Neural progenitor cell (in vitro differentiated cells): ENCODE measurements at regions not wholly inside any gene's neighbourhood (a gene's known extent, or its start where the extent isn't known, plus 50 kb on each side); places are given as distances from the start of the nearest gene placed in this dataset.

ENCODE experiments used
- EZH2 ChIP-seq: fragments of 200-600 bp; sonication (generic); IDR thresholded peaks from 2 replicates; pipeline ENCODE4 v1.6.1; 2017; ENCODE audit warnings: antibody characterized with exemption, mild to moderate bottlenecking, moderate library complexity
- EZH2phosphoT487 ChIP-seq: fragments of 200-600 bp; sonication (generic); IDR thresholded peaks from 2 replicates; pipeline ENCODE4 v1.6.1; 2017; ENCODE audit warnings: antibody characterized with exemption
- TF ChIP-seq, protein P1 (sequence below): fragments of 200-600 bp; sonication (generic); IDR thresholded peaks from 2 replicates; pipeline ENCODE4 v1.5.1; 2017; ENCODE audit warnings: antibody characterized with exemption, mild to moderate bottlenecking

DNA sequence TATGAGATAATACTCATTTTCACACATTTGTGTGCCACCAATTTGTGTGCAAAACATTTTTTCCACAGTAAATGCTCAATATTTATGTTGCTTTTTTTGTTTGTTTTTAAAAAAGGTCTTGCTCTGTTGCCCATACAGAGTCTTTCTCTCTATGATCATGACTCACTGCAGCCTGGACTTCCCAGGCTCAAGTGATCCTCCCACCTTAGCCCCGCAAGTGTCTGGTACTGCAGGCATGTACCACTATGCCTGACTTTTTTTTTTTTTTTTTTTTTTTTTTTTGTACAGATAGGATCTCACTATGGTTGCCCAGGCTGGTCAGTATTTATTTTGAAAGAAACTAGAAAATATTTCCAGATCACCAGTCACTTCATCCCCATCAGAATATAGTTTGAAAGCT is 297.8 kb upstream of the GYPC start:
- TF ChIP-seq, protein P1, sequence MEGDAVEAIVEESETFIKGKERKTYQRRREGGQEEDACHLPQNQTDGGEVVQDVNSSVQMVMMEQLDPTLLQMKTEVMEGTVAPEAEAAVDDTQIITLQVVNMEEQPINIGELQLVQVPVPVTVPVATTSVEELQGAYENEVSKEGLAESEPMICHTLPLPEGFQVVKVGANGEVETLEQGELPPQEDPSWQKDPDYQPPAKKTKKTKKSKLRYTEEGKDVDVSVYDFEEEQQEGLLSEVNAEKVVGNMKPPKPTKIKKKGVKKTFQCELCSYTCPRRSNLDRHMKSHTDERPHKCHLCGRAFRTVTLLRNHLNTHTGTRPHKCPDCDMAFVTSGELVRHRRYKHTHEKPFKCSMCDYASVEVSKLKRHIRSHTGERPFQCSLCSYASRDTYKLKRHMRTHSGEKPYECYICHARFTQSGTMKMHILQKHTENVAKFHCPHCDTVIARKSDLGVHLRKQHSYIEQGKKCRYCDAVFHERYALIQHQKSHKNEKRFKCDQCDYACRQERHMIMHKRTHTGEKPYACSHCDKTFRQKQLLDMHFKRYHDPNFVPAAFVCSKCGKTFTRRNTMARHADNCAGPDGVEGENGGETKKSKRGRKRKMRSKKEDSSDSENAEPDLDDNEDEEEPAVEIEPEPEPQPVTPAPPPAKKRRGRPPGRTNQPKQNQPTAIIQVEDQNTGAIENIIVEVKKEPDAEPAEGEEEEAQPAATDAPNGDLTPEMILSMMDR = no peak
- TF ChIP-seq EZH2 (no peak), EZH2phosphoT487 (no peak)
